Astrocyte (in vitro differentiated cells and primary cell): ENCODE measurements at regions not wholly inside any gene's neighbourhood (a gene's known extent, or its start where the extent isn't known, plus 50 kb on each side); places are given as distances from the start of the nearest gene placed in this dataset.

Experiments used
- DNase-seq: peaks from one replicate; pipeline ENCODE4 v3.0.0-alpha.2; 2010; ENCODE audit warnings: low read depth
- FAIRE-seq: peaks from 2 replicates; lab custom pipeline; 2011; peaks lifted over from hg19 to GRCh38; lab: Jason Lieb, UNC
- H2AFZ ChIP-seq: 2 replicates; pipeline ENCODE4 v1.6.0; 2012; ENCODE audit warnings: low read depth, low read length, inconsistent platforms
- H3K27ac ChIP-seq: 2 replicates; pipeline ENCODE4 v1.5.1; 2011; ENCODE audit warnings: low read depth, low read length, inconsistent platforms
- H3K27me3 ChIP-seq: 2 replicates; pipeline ENCODE4 v1.6.0; 2011; ENCODE audit warnings: low read length, inconsistent platforms; ENCODE audit not compliant: insufficient read depth
- H3K36me3 ChIP-seq: 2 replicates; pipeline ENCODE4 v1.5.1; 2011; ENCODE audit warnings: low read length, inconsistent platforms; ENCODE audit not compliant: insufficient read depth
- H3K4me1 ChIP-seq: 2 replicates; pipeline ENCODE4 v1.5.1; 2011; ENCODE audit warnings: low read length, inconsistent platforms; ENCODE audit not compliant: insufficient read depth
- H3K4me2 ChIP-seq: 2 replicates; pipeline ENCODE4 v1.6.0; 2012; ENCODE audit warnings: low read length, inconsistent platforms
- H3K4me3 ChIP-seq: 2 replicates; pipeline ENCODE4 v1.5.1; 2011; ENCODE audit warnings: low read depth, mild to moderate bottlenecking, low read length, inconsistent platforms; ENCODE audit not compliant: insufficient read depth
- H3K79me2 ChIP-seq: 2 replicates; pipeline ENCODE4 v1.6.0; 2012; ENCODE audit warnings: mild to moderate bottlenecking, low read length, inconsistent platforms; ENCODE audit not compliant: insufficient read depth
- H3K9ac ChIP-seq: 2 replicates; pipeline ENCODE4 v1.6.0; 2012; ENCODE audit warnings: mild to moderate bottlenecking, low read length, inconsistent platforms
- H3K9me3 ChIP-seq: 2 replicates; pipeline ENCODE4 v1.5.1; 2012; ENCODE audit warnings: low read depth, mild to moderate bottlenecking, low read length, inconsistent platforms; ENCODE audit not compliant: insufficient read depth
- H4K20me1 ChIP-seq: 2 replicates; pipeline ENCODE4 v1.6.0; 2012; ENCODE audit warnings: low read length, inconsistent platforms; ENCODE audit not compliant: insufficient read depth
- H3K27ac Mint-ChIP-seq: one replicate; pipeline ENCODE4 v1.8.0; 2021; ENCODE audit warnings: mild to moderate bottlenecking, mixed read lengths; ENCODE audit not compliant: unreplicated experiment
- H3K27me3 Mint-ChIP-seq: one replicate; pipeline ENCODE4 v1.8.0; 2021; ENCODE audit warnings: low read depth, mixed read lengths; ENCODE audit not compliant: unreplicated experiment
- H3K36me3 Mint-ChIP-seq: one replicate; pipeline ENCODE4 v1.8.0; 2021; ENCODE audit warnings: low read depth, mixed read lengths; ENCODE audit not compliant: unreplicated experiment
- H3K4me1 Mint-ChIP-seq: one replicate; pipeline ENCODE4 v1.8.0; 2021; ENCODE audit warnings: low read depth, mixed read lengths; ENCODE audit not compliant: unreplicated experiment
- H3K4me3 Mint-ChIP-seq: one replicate; pipeline ENCODE4 v1.8.0; 2021; ENCODE audit warnings: mild to moderate bottlenecking, moderate library complexity, mixed read lengths; ENCODE audit not compliant: unreplicated experiment
- H3K9me3 Mint-ChIP-seq: one replicate; pipeline ENCODE4 v1.8.0; 2021; ENCODE audit warnings: mild to moderate bottlenecking, mixed read lengths; ENCODE audit not compliant: unreplicated experiment
- CTCF ChIP-seq: IDR thresholded peaks from 2 replicates; pipeline ENCODE4 v1.5.1; 2011; ENCODE audit warnings: low read depth, mild to moderate bottlenecking, inconsistent platforms, low read length, moderate library complexity; ENCODE audit not compliant: insufficient read depth
- EZH2 ChIP-seq: IDR thresholded peaks from 2 replicates; pipeline ENCODE4 v1.6.1; 2012; ENCODE audit warnings: mild to moderate bottlenecking, low read length, inconsistent platforms; ENCODE audit not compliant: insufficient read depth

- Histone ChIP-seq H3K27me3 (no peaks in the 10 kb centered on the region), H3K4me2 (peak overlapping the region; percentile 31), H2AFZ (no peak overlapping the region), H3K4me1 (peaks cover 20% of the 10 kb centered on the region), H4K20me1 (peaks cover 89% of the 10 kb centered on the region), H3K27ac (no peak overlapping the region), H3K79me2 (peaks cover 71% of the 10 kb centered on the region), H3K4me3 (no peak overlapping the region), H3K9me3 (peaks cover 4% of the 10 kb centered on the region), H3K36me3 (peaks cover 26% of the 10 kb centered on the region), H3K9ac (peak overlapping the region; percentile 27)
- Mint-ChIP-seq H3K9me3 (no peaks in the 10 kb centered on the region), H3K4me1 (no peaks in the 10 kb centered on the region), H3K27me3 (no peaks in the 10 kb centered on the region), H3K4me3 (no peak overlapping the region), H3K27ac (no peak overlapping the region), H3K36me3 (peaks cover 48% of the 10 kb centered on the region)
- no peak for FAIRE-seq
- TF ChIP-seq EZH2 (no peak), CTCF (no peak)
- DNase-seq, result no peak
These were observed 101.9 kb downstream of the NCOR2 start for GRCh38 chr12:124465473-124465872.

- H3K4me1 Mint-ChIP-seq, result no peaks in the 10 kb centered on the region
- Histone ChIP-seq H4K20me1 (peaks cover 89% of the 10 kb centered on the region), H3K4me2 (no peak overlapping the region), H3K27ac (no peak overlapping the region), H2AFZ (no peak overlapping the region), H3K4me1 (peaks cover 20% of the 10 kb centered on the region), H3K9me3 (peaks cover 4% of the 10 kb centered on the region), H3K4me3 (no peak overlapping the region), H3K79me2 (peaks cover 72% of the 10 kb centered on the region), H3K27me3 (no peaks in the 10 kb centered on the region), H3K36me3 (peaks cover 22% of the 10 kb centered on the region), H3K9ac (no peak overlapping the region)
- H3K9me3 Mint-ChIP-seq, result no peaks in the 10 kb centered on the region
- FAIRE-seq (no peak), DNase-seq (no peak)
- H3K27ac Mint-ChIP-seq, result no peak overlapping the region
- H3K27me3 Mint-ChIP-seq, result no peaks in the 10 kb centered on the region
- H3K36me3 Mint-ChIP-seq, result peaks cover 46% of the 10 kb centered on the region
- no peak overlapping the region for H3K4me3 Mint-ChIP-seq
- TF ChIP-seq EZH2 (no peak), CTCF (no peak)
These were observed 102.6 kb downstream of the NCOR2 start for GRCh38 chr12:124464830-124465229.

DNA sequence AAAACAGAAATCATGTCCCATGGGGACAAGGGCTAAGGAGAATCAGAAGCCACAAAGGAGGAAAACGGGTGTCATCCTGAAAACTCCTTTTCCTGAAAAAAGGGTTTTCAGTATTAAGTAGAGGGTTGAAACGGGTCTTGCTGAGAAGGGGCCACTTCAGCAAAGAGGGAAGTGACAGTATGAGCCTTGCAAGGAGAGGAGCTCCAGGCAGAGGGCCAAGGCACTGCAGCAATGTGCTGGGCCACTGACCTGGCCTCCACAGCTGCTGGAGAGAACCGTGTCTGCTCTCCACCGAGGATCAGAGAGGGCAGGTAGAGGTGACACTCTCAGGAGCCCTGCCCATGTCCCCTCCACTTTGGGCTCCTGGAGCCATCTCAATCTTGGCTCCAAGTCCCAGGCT is 103.3 kb downstream of the NCOR2 start:
- Histone ChIP-seq H4K20me1 (peaks cover 89% of the 10 kb centered on the region), H3K36me3 (peaks cover 18% of the 10 kb centered on the region), H3K4me2 (no peak overlapping the region), H3K9me3 (peaks cover 4% of the 10 kb centered on the region), H2AFZ (no peak overlapping the region), H3K4me1 (peaks cover 20% of the 10 kb centered on the region), H3K4me3 (no peak overlapping the region), H3K27me3 (no peaks in the 10 kb centered on the region), H3K79me2 (peaks cover 71% of the 10 kb centered on the region), H3K9ac (no peak overlapping the region), H3K27ac (no peak overlapping the region)
- no peaks in the 10 kb centered on the region for H3K9me3 Mint-ChIP-seq
- H3K4me1 Mint-ChIP-seq, result no peaks in the 10 kb centered on the region
- H3K27me3 Mint-ChIP-seq, result no peaks in the 10 kb centered on the region
- no peak overlapping the region for H3K27ac Mint-ChIP-seq
- no peak overlapping the region for H3K4me3 Mint-ChIP-seq
- peaks cover 43% of the 10 kb centered on the region for H3K36me3 Mint-ChIP-seq
- TF ChIP-seq CTCF (no peak), EZH2 (no peak)
- DNase-seq (no peak), FAIRE-seq (no peak)
